Activated CD4-positive, alpha-beta T cell treated with anti-CD3 and anti-CD28 coated beads, Interleukin-2, Interleukin-4, amounts not matched to agents 100 ng/mL and 50 ng/mL, durations not matched to agents 16 hours and 8 hours (primary cell): ENCODE measurements at regions not wholly inside any gene's neighbourhood (a gene's known extent, or its start where the extent isn't known, plus 50 kb on each side); places are given as distances from the start of the nearest gene placed in this dataset.

Experiments
- DNase-seq: peaks from one replicate; pipeline ENCODE4 v3.0.0-alpha.2; 2020; ENCODE audit warnings: low spot score

DNA sequence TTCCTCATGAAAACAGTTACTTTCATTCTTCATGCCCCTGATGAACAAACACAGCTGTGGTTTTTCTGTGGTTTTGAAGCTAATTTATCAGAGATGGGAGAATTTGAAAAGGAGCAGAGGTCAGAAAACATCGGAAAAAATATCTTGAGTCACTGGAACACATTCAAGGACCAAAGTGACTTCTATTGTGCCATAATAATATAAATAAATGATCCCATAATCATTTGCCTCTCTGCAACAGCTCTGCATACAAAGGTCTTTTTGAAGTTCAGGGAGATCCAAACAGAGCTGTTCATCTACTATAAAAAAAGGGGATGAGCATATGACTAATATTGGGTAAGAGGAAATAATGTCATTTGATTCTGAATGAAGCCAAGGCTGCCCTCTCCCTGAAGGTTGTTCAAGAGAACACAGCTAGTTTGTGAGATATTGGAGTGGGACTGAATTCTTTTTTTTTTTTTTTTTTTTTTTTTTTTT is 201.3 kb upstream of the GALNT5 start:
- no peak for DNase-seq

DNA sequence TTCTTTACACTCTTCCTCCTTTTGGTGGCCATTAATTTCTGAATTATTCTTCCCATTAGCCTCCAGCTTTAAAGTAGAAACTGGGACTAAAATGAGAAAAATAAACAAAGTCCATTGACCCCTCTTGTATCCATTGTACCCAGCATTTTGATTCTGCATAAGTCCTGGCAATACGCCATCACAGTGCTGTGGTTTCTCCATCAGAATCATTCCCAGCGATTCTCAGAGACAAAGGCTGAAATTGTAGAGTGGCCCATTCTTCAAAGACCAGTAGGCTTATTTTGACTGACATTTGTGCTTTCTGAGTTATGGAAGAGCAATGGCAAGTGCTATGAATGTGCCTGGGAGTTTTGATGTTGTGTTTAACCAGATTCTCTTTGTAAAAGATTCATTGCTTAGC is 199.3 kb upstream of the GALNT5 start:
- no peak for DNase-seq

DNA sequence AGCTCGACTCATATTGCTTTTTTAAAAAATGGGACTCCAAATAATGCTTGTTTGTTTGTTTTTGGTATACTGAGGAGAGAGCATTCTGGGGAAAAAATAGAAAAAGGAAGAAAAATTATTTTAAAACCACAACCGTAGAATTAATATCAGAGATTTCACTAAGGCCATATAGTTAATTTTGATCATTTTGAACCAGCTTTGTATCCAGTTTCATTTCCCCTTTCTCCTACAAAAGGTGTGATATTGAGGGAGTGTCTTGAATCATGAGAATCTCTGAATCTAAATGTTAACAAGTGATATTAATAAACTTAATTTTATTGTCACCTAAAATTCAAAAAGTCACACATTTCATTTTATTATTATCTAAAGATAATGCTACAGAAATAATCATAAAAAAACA is 198.5 kb upstream of the GALNT5 start:
- no peak for DNase-seq

DNA sequence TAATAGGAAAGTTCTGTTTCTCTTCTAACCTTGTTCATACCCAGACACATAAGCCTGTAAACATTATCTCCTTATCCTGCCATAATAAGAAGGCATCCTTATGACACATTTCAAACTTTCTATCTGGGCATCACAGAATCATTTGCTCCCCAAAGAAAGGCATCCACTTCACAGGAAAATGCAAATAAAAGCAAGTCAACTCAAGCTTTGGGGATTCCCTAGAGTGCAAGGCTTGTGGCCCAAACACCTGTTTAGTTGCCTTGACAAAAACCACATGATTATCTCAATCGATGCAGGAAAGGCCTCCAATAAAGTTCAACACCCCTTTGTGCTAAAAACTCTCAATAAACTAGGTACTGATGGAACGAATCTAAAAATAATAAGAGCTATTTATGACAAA is 195.7 kb upstream of the GALNT5 start:
- DNase-seq, result no peak

DNA sequence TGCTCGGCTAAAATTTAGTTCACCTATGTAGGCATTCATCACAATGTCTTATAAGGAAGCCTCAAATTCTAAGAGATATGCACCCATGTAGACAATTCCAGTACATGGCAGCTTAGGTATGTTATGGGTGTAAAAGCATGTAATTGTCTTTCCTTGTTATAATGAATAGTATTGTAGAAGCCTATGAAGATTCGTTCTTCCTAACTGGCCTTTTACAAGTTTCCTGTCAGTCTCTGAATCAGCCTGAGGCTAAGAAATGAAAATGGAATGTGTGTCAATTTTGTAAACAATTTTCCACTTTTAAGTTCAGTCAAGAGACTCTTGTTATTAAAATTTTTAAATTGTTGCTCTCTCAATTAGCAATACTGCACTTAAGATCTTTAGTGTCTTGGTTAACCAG is 189.9 kb upstream of the GALNT5 start:
- no peak for DNase-seq

DNA sequence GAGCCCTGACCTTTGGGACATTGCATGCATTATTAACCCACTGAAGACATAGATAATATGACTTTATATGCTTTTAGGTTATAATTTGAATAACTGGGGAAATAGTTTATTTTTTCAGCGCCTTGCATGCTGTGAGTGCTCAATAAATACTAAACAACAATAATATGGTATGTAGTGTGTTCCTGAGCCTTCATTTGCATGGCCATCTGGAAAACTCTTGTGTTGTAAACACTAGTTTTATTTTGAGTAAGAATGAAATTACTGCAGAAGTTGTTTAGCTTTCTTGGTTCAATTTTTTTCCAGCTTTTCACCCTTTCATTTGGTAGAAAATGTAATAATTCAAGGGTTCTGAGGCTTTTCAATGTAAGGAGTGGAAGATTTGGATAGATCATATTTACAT is 189.3 kb upstream of the GALNT5 start:
- no peak for DNase-seq

DNA sequence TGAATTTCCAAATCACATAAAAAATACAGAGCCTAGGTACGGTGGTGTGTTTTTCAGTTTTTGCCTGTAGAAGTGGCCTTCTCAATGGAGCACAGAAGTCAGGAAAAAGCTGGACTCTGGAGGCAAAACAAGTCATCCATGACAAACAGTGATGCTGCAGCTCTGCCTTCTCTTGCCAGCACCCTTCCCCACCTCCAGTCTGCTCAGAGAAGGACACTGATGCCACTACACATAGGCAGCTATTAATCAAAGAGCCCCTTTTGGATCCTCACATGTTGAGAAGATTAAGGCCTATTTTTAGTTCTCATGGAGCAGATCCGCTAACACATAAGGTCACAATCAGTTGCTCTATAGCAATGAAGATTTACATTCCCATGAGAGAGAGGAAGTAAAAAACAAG is 181.6 kb upstream of the GALNT5 start:
- DNase-seq, result no peak

DNA sequence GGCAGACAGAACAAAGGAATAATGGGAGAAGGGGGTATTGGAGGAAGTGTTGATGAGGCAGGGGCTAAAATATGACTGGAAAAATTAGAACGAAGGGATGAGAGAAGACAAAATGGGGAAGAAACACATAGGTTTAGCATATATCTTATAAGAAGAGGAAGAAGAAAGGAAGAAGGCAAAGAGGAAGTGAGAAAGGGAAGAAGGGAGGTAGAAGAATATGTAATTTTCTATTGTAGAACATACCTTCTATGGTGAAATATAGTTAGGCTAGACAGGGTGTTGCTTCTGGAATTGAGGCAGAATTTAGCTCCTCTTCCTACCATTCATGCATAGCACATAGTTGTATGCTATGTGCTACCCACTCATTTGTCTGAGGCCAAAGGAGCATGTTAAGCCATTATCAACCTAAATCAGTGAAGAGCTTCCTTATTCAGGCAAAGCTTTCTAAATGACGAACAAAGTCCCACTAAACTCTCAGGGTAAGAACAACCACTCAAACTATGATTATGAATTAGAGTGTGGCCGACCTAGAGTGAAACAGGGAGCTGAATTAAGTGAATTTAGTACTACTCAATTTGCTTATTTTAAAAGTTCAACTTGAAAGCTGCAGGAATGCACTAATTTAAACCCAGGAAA is 180.9 kb upstream of the GALNT5 start:
- DNase-seq, result no peak

DNA sequence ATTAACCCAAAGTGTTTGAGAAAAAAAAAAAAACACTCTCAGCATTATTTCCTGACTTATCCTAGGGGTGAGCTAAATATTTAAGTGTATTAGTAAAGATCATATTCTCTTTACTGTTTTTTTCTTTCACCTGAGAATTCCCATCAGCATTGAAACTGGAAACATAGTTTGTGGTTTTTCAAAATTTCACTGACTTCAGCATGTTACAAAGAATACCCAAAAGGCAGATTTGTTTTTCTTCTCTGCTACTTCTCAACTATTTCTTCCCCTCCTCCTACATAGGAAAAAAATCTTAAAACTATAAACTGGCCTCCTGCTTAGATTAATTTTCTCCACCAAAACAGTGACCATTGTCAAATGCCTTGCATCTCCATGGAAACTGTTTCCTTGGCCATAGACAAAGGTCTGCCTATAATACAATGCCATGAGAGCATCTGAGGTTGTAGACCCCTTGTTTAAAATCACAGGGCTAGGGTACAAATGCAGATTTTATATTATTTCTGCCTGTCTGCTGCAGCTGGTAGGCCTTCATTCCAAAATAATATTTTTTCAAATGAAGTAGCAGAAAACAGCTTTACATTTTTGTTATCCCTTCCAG is 179.7 kb upstream of the GALNT5 start:
- no peak for DNase-seq

DNA sequence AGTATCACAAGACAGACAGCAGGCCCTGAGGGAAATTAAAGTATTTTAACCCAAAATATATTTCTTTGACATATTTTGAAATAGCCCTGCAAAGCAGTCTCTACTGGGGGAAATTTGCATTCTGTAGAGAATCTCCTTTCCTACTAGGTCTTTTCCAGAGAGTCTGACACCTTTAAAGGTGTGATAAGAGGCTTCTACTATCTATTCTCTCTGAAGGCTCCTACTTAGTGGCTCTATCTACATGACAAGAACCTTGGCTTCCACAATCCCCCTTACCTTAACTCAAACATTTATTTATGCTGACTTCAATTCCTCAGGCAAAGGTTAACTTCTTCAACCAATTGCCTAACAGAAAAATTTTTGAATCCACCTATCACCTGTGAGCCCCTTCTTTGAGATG is 174.6 kb upstream of the GALNT5 start:
- DNase-seq, result no peak

DNA sequence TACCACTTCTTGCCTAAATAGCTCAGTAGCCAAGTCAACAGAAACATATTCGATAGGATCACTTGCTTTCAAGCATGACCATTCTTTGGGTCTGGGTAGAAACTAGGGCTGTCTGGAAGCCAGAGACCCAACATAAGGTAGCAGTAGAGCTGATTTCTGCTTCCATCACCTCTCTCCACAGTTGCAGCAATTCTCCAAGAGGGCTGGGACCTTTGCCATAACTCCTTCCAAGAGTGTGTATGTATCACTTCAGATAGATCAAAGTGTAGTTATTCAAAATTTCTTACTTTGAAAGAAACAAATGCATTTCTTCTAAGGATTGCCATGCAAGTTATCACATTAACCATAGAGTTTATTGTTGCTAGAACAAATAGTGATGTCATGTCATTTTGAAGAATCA is 172.0 kb upstream of the GALNT5 start:
- no peak for DNase-seq

DNA sequence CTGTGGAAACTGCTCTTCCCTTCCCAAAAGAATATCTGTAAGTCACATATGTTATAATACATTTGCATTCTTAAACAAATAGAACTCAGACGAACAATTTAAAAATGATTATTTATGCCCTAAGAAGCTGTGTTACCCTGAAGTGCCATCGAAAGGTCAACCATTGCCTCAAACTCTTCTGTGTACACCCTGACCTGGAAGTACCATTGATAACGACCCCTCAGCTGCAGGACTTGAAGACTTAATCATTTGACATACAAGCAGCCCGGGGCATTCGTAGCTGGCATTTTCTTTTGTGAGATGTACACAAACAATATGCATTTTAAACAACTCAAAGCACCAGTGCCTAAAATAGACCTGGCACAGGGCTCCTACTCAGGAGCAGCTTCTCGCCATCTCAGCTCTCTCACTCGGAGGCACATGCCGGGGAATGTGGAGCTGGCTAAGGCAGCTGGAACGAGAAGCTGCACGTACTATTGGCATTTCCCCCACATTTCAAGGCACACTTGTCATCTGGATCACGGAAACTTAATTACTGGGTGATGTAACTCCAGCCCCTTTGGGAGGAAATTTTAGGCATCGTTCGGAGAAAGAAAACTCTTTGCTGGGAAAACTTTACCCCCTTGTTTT is 170.0 kb upstream of the GALNT5 start:
- no peak for DNase-seq

DNA sequence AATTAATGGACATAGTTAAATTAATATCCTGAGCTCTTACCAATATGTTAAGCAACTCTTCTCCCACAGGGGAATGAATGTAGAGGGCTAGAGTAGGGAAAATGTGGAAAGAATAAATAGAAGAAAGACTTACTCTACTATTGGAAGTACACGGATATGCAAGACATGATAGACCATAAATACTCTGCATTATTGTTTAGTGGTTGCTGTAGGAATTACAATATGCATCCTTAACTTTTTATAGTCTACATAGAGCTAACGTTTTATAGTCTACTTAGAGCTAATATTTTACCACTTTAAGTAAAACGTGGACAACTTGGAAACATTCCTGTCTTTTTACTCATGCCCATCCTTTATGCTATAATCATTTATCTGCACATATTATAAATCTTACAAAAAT is 163.8 kb upstream of the GALNT5 start:
- no peak for DNase-seq

DNA sequence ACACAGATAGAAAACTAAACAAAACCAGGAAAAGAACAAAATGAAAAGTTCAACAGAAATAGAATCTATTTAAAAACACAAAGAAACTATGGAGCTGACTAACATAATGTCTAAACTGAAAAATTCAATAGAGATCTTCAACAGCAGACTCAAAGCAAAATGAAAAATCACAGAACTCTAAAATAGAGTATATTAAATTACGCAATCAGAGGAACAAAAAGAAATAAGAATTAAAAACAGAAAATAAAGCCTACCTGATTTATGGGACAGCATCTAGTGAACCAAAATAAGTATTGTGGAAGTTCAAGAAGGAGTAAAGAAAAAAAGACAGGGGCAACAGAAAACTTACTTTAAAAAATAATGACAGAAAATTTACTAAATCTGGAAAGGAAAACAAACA is 152.1 kb upstream of the GALNT5 start:
- DNase-seq, result no peak

DNA sequence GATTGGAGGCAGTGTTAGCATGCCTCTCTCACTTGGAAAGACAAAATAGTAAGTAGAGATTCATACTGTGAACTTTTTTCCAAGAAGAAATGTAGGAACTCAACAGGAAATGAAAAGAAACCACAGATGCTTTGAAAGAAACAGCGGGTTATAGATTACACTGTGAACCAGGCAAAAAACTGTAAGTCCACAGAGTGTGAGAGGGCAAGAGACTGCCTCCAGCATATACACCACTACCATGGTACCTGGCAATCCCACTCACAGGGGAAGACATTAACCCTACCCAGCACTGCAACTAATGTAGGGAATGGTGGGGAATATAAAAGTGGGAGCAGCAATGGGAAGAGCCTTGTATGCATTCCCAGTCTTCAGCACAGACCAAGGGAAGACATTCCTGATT is 150.6 kb upstream of the GALNT5 start:
- DNase-seq, result no peak

DNA sequence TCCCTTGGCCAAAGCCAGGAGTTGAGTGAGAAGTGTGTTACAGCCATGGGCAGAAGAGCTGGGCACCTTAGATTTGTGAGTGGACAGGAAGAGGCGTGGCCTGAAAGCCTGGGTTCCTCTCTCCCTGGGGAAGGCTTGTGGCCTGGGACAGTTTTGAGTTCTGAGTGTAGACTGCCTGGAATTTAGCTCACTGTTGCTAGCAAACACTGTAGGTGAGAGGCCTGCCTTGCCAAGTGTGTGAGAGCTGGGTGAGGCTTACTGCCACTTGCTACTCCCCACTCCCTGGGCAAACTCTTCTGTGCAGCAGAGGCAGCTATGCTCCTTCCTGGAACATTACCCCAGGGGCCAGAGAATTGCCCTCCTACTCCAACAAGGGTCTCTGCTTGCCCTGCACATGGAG is 150.0 kb upstream of the GALNT5 start:
- DNase-seq, result no peak

DNA sequence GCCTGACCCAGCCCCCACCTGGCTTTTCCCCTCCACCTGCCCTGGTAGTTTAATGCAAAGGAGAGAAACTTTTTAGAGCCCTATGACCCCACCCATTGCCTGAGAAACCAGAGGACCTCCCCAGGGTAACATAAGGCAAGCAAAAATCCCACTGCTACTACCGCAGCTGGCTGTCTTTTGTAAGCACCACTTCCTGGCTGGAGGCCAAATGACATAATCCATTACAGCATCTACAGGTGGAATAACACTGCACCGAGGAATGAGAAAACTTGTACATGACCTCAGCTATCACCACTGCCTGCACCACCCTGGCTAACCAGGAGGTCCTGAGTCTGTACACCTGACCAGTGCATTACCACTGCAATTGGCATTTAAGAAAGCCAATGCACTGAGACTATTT is 149.6 kb upstream of the GALNT5 start:
- DNase-seq, result no peak

DNA sequence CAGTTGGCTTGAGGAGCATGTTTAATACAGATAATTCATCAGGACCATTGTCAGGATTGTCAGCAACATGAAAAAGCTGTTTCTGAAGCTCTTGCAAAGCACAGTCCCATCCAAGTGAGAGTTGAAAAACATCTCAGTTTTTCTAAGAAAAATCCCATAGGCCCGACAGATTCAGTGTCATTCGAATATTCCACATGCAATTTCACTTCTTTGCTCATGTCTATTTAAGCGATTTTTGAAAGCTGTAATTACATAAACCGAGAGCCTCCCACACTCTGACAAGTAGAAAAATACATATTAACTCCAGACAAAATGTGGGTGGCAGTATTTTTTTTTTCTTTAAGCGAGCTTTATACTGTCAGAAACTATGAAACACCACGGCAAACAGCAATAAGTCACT is 134.7 kb upstream of the GALNT5 start:
- no peak for DNase-seq

DNA sequence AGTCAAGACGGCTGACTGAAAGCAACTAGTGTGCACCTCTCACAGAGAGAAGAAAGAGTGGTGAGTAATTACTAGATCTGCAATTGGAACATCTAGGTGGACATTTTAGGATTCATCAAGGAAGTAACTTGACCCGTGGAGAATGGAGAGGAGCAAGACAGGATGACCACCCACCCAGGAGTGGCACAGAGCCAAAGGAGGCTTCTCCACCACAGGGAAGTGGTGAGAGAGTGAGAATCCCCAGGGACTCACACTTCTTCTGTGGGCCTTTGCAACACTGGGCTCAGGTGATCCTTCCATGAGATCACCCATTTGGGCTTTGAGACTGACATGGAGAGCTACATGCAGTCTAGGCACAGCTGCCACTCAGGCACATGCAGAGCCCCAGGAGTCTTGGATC is 132.8 kb upstream of the GALNT5 start:
- no peak for DNase-seq

DNA sequence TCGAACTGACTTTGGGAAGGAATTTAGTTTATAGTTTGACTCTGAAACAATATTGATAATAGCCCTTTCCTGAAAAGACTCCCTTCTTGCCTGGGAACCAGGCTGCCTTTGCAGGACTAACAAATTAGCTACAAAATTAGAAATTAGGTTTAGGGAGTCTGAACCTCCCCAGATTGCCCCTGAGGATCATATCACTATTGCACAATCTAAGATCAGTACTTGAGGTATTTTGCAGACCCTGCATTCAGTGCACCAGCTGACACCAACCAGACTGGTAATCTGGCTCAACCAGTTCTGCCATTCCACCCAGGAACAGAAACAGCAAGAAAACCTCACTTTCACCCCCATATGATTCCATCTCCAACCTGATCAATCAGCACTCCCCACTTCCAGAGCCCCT is 131.8 kb upstream of the GALNT5 start:
- no peak for DNase-seq

DNA sequence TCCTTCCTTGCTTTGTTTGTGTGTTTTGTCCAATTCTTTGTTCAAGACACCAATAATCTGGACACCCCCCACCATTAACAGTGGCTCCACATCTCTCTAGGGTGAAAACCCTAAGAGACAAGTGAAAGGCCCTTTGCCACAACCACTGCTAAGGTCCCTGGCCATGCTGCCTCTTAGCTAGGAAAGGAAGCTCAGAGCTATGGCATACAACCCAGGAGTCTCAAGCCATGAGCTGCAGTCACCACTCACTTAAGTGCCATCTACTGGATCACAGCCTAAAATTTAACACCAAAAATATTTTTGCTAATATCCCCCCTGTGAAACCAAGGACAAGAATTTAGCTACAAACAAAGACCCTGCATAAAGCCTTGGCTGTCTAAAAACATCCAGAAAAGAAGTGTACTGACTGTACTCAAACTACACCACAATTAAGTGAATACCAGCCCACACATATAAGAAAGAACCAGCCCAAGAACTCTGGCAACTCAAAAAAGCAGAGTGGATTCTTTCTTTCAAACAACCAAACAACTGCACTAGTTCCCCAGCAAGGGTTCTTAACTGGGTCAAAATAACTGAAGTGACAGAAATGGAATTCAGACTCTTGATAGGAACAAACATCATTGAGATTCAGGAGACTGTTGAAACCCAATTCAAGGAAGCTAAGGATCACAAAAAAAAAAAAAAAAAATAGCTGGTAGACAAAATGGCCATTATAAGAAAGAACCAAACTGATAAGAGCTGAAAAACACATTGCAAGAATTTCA is 130.1 kb upstream of the GALNT5 start:
- DNase-seq, result no peak

DNA sequence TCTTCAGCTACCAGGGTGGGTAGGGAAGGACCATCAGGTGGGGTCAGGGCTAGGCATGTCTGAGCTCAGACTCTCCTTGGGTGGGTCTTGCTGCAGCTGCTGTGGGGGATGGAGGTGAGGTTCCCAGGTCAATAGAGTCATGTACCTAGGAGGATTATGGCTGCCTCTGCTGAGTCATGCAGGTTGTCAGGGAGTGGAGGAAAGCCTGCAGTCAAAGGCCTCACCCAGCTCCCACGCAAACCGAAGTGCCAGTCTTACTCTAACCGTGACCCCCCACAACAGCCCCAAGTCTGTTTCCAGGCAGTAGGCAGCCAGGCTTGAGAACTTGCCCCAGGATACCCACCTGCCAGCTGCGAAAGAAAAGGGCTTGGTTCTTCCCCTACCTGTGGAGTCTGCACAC is 113.6 kb upstream of the GALNT5 start:
- no peak for DNase-seq

DNA sequence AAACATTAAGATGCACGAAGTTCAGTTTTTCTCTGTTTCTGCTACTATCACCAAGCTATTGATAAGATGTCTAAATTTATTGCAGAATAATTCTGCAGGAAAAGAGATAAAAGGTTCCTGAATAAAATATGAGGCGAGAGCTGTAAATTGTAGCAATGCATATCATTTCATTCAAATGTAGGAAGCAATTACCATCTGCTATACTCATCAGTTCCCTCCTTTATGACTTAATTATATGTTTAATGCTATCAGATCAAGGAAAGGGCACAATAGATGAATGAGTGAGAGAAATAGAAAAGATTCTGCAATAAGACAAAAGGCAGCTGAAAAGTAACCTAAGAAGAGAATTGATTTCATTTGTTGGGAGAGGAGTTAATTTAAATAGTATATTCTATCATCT is 108.2 kb upstream of the GALNT5 start:
- no peak for DNase-seq
